ENCODE measurements at regions not wholly inside any gene's neighbourhood (a gene's known extent, or its start where the extent isn't known, plus 50 kb on each side); places are given as distances from the start of the nearest gene placed in this dataset.

DNA sequence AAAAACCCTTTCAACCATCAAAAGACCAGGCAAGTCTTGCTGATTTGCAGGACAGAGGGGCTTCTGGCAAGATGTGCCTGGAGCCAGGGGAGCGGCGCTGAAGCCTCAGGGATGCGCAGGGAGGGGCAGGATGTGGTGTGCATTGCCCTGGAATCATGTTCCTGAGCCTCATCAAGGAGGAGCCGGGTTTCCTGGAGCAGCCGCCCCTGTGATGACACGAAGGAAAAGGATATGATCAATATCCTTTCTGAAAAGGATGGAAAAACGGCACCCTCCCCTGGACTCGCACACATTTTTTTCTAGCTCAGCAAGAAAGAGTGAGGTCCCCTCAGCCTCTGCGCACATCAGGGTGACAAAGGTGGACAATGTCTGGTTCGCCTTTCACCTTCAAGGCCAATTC, 173.1 kb upstream of the SSTR4 start:
- intact Hi-C loops (cut with micrococcal nuclease; ENCODE audit: unreplicated experiment), result no loop called here
- ChIA-PET CTCF (no interaction called here), POLR2A (ENCODE audit: low non-redundant PET) (no interaction called here)
- no peak for DNase-seq (ENCODE audit: low spot score)
- BruUV-seq (replicated peaks), result no TSS peak
- TF ChIP-seq, protein P1, sequence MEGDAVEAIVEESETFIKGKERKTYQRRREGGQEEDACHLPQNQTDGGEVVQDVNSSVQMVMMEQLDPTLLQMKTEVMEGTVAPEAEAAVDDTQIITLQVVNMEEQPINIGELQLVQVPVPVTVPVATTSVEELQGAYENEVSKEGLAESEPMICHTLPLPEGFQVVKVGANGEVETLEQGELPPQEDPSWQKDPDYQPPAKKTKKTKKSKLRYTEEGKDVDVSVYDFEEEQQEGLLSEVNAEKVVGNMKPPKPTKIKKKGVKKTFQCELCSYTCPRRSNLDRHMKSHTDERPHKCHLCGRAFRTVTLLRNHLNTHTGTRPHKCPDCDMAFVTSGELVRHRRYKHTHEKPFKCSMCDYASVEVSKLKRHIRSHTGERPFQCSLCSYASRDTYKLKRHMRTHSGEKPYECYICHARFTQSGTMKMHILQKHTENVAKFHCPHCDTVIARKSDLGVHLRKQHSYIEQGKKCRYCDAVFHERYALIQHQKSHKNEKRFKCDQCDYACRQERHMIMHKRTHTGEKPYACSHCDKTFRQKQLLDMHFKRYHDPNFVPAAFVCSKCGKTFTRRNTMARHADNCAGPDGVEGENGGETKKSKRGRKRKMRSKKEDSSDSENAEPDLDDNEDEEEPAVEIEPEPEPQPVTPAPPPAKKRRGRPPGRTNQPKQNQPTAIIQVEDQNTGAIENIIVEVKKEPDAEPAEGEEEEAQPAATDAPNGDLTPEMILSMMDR (conservative IDR thresholded peaks at IDR 0.05; ENCODE audit: low read depth, low read length), result no peak
- no peak for TF ChIP-seq EZH2 (IDR thresholded peaks at IDR 0.05; ENCODE audit: borderline replicate concordance, low read depth, low read length, poor library complexity, severe bottlenecking)
- no peaks in the 10 kb centered on the region for H3K36me3 ChIP-seq (ENCODE audit: insufficient read depth, low read length, poor library complexity, severe bottlenecking)
- H3K27ac ChIP-seq (ENCODE audit: low read depth, low read length, poor library complexity, severe bottlenecking), result no peak overlapping the region
- H3K4me1 ChIP-seq (ENCODE audit: insufficient read depth, low read length, poor library complexity, severe bottlenecking), result no peaks in the 10 kb centered on the region
- no peaks in the 10 kb centered on the region for H3K27me3 ChIP-seq (replicated peaks; ENCODE audit: insufficient read depth, low read depth, low read length, poor library complexity)
- H3K9me3 ChIP-seq (ENCODE audit: low read depth, low read length, poor library complexity, severe bottlenecking), result no peaks in the 10 kb centered on the region
- H3K4me3 ChIP-seq (ENCODE audit: low read depth, low read length, poor library complexity, severe bottlenecking), result no peak overlapping the region

DNA sequence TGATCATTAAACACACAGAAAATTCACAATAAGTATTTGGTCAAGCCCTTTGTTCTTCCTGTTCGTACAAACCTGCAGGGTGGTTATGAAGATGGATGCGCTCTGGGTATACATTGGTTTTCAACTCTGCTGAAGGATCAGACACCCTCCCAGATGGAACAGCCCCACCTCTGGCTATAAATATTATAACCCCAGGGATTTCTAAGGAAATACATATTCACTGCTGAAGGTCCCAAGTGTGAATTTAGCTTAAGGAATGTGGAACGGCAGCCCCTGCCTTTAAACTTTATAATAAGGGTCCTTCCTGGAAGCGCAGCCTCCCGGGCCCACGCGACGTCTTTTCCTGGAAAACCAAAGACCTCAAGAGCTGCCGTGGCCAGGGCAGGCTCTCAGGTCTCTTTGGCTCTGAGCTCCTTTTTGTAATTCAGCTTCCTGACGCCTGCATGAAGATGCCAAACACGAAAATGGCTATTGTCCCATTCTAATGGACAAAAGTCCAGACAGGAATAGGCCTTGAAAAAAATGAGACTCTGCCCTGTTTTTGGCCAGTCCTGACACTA, 172.4 kb upstream of the SSTR4 start:
- BruUV-seq (replicated peaks), result no TSS peak
- TF ChIP-seq EZH2 (IDR thresholded peaks at IDR 0.05; ENCODE audit: borderline replicate concordance, low read depth, low read length, poor library complexity, severe bottlenecking), result no peak
- TF ChIP-seq, protein P1 (conservative IDR thresholded peaks at IDR 0.05; ENCODE audit: low read depth, low read length), result no peak
- Histone ChIP-seq H3K4me1 (ENCODE audit: insufficient read depth, low read length, poor library complexity, severe bottlenecking) (no peaks in the 10 kb centered on the region), H3K9me3 (ENCODE audit: low read depth, low read length, poor library complexity, severe bottlenecking) (no peaks in the 10 kb centered on the region), H3K27ac (ENCODE audit: low read depth, low read length, poor library complexity, severe bottlenecking) (no peak overlapping the region), H3K27me3 (replicated peaks; ENCODE audit: insufficient read depth, low read depth, low read length, poor library complexity) (no peaks in the 10 kb centered on the region), H3K4me3 (ENCODE audit: low read depth, low read length, poor library complexity, severe bottlenecking) (no peak overlapping the region), H3K36me3 (ENCODE audit: insufficient read depth, low read length, poor library complexity, severe bottlenecking) (no peaks in the 10 kb centered on the region)
- CTCF ChIA-PET, result no interaction called here
- no peak for DNase-seq (ENCODE audit: low spot score)
- POLR2A ChIA-PET (ENCODE audit: low non-redundant PET), result interaction anchor here (0.7 kb wide), 1 partner anchor 25 kb away, joined by 3 read pairs; no protein-coding TSS in a partner anchor
- intact Hi-C loops (cut with micrococcal nuclease; ENCODE audit: unreplicated experiment), result no loop called here

DNA sequence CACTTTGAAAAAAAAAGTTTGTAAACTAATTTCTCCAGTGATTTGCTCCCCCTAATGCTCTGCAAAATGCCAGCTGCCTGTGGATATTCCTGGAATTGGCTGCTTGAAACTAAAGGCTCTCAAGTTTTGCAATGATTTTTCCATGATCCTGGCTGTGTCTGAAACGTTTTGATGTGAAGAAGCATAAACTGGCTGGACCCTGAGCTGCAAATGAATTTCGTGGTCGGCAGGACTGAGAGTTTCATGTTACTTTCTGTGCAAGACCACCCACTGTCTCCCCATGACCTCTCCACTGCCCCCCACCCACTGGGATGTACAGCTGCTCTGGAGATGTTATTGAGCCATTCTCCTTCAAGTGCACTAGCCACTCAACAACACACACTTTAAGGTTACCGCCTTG, 171.3 kb upstream of the SSTR4 start:
- no peak overlapping the region for H3K27ac ChIP-seq (ENCODE audit: low read depth, low read length, poor library complexity, severe bottlenecking)
- H3K4me1 ChIP-seq (ENCODE audit: insufficient read depth, low read length, poor library complexity, severe bottlenecking), result no peaks in the 10 kb centered on the region
- DNase-seq (ENCODE audit: low spot score), result no peak
- no peaks in the 10 kb centered on the region for H3K27me3 ChIP-seq (replicated peaks; ENCODE audit: insufficient read depth, low read depth, low read length, poor library complexity)
- H3K9me3 ChIP-seq (ENCODE audit: low read depth, low read length, poor library complexity, severe bottlenecking), result no peaks in the 10 kb centered on the region
- CTCF ChIA-PET, result no interaction called here
- POLR2A ChIA-PET (ENCODE audit: low non-redundant PET), result no interaction called here
- TF ChIP-seq, protein P1 (conservative IDR thresholded peaks at IDR 0.05; ENCODE audit: low read depth, low read length), result no peak
- TF ChIP-seq EZH2 (IDR thresholded peaks at IDR 0.05; ENCODE audit: borderline replicate concordance, low read depth, low read length, poor library complexity, severe bottlenecking), result no peak
- no peaks in the 10 kb centered on the region for H3K36me3 ChIP-seq (ENCODE audit: insufficient read depth, low read length, poor library complexity, severe bottlenecking)
- intact Hi-C loops (cut with micrococcal nuclease; ENCODE audit: unreplicated experiment), result no loop called here
- BruUV-seq (replicated peaks), result no TSS peak
- H3K4me3 ChIP-seq (ENCODE audit: low read depth, low read length, poor library complexity, severe bottlenecking), result no peak overlapping the region
